AG09319 (cell line): ENCODE measurements at regions not wholly inside any gene's neighbourhood (a gene's known extent, or its start where the extent isn't known, plus 50 kb on each side); places are given as distances from the start of the nearest gene placed in this dataset.

ENCODE experiments used
- DNase-seq: peaks from one replicate; pipeline ENCODE4 v3.0.0-alpha.2; 2010; ENCODE audit warnings: low read depth; ENCODE audit errors: extremely low read depth
- CTCF ChIP-seq: IDR thresholded peaks from 2 replicates; pipeline ENCODE4 v1.5.1; 2011; ENCODE audit warnings: low read depth, mild to moderate bottlenecking, inconsistent platforms, low read length, moderate library complexity

DNA sequence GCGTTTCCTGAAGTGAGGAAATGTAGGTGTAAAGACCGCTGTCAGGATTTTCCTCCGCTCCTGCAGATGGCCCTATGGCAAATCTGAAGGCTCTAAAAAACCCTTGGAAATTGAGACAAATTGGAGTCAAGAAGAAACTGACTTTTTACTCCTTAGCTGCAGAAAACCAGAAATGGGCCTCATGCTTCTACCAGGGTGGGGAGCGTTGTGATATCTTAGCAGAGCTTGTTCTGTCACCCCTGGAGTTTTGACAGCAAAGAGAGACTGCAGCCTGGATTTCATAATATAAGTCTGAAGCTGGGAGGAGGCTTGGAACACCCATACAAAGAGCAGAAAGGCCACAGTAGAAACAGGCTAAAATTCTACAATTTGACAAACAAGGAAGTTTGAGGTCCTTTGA lies 283.0 kb upstream of the PLSCR5 start:
- no peak for DNase-seq
- TF ChIP-seq CTCF, result no peak

DNA sequence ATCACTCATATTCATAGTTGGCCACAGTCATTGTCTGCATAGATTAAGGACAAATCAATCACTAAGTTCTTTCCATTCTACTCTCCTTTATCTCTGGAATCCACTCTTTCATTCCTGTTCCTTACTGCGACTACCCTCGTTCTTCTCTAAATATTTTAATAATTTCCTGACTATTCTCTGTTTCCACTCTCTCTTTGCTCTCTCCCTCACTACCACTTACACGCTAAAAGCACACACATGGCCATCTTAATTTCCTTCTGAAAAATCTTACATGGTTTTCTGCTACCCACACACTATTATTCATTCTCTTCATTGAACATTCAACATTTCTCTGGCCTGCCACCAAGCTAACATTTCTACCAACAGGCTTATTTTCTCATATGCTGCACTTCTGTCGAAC lies 279.6 kb upstream of the PLSCR5 start:
- DNase-seq, result no peak

GRCh38 chr3:146884296-146884695 lies 279.1 kb upstream of the PLSCR5 start:
- DNase-seq, result no peak
- TF ChIP-seq CTCF, result no peak

More for the DNA sequence above, 279.6 kb upstream of the PLSCR5 start:
- TF ChIP-seq CTCF, result no peak

DNA sequence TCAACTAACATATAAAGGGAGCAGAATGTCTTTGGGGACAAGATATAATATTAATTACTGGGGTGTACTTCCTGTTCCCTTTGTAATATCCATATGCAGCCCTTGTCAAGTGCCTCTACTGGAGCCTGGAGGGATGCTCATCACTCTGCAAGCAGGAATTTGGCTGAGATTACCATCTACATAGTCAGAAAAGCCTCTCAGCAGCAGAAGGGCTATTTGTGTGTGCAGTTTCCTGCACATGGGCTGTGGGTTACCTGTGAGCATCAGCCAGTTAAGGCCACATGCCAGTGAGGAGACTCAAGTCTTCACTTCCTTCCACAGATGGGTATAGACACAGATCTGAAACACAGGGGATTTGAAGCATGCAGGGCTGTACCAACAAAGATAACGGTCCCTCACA lies 278.1 kb upstream of the PLSCR5 start:
- no peak for TF ChIP-seq CTCF
- no peak for DNase-seq

- DNase-seq, result no peak
- no peak for TF ChIP-seq CTCF
These were observed 277.0 kb upstream of the PLSCR5 start for GRCh38 chr3:146881966-146882760.

- TF ChIP-seq CTCF, result no peak
- DNase-seq, result no peak
These were observed 276.2 kb upstream of the PLSCR5 start for GRCh38 chr3:146881356-146881755.

DNA sequence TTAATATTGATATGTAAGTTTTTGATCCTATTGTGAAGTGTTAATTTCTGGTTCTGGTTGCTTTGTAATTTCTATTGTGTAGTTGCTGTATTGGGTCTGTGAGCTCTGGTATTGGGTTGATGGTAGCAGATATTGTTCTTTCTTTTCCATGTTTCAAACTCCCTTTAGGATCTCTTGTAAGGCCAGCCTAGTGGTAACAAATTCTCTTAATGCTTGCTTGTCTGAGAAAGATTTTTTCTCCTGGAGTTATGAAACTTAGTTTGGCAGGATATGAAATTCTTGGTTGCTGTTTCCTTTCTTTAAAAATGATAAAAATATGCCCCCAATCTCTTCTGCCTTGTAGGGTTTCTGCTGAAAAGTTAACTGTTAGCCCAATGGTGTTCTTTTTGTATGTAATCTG lies 268.6 kb upstream of the PLSCR5 start:
- no peak for DNase-seq
- TF ChIP-seq CTCF, result no peak
